HL-60 (cell line): ENCODE measurements at regions not wholly inside any gene's neighbourhood (a gene's known extent, or its start where the extent isn't known, plus 50 kb on each side); places are given as distances from the start of the nearest gene placed in this dataset.
"Not testable (repeated sequence)": the region's sequence is repeated elsewhere in the genome, so short reads cannot be mapped to it uniquely, and the experiment has no call there.

Source experiments
- DNase-seq, 2 experiments: peaks; one replicate each; pipeline ENCODE4 v3.0.0-alpha.2; 2010 to 2020; ENCODE audit warnings: low read depth in 1 of 2, low spot score in 1 of 2
- H3K27ac ChIP-seq: fragments of 250-450 bp; sonication (Bioruptor Pico); replicated peaks from 2 replicates; pipeline ENCODE4 v1.5.1; 2020; ENCODE audit warnings: mild to moderate bottlenecking, moderate library complexity
- H3K27me3 ChIP-seq: fragments of 250-450 bp; sonication (Bioruptor Pico); 2 replicates; pipeline ENCODE4 v1.5.1; 2021; ENCODE audit warnings: mild to moderate bottlenecking, moderate library complexity; ENCODE audit not compliant: insufficient read depth, poor library complexity, severe bottlenecking
- H3K4me3 ChIP-seq: replicated peaks from 2 replicates; pipeline ENCODE4 v1.5.1; 2011; ENCODE audit warnings: mild to moderate bottlenecking, control low read depth, low read length; ENCODE audit not compliant: insufficient read depth
- GABPA ChIP-seq: IDR thresholded peaks from 2 replicates; pipeline ENCODE4 v1.6.1; 2012; ENCODE audit warnings: low read depth
- POLR2AphosphoS5 ChIP-seq: IDR thresholded peaks from 2 replicates; pipeline ENCODE4 v1.6.1; 2012; ENCODE audit warnings: low read depth
- SPI1 ChIP-seq: IDR thresholded peaks from 2 replicates; pipeline ENCODE4 v1.6.1; 2012; ENCODE audit warnings: low read depth, mild to moderate bottlenecking, borderline replicate concordance
- TF ChIP-seq, protein P1 (sequence below): IDR thresholded peaks from 2 replicates; pipeline ENCODE4 v1.6.1; 2012; ENCODE audit warnings: low read depth; ENCODE audit not compliant: insufficient replicate concordance
- TF ChIP-seq, protein P2 (sequence below): IDR thresholded peaks from one replicate; pipeline ENCODE4 v1.5.1; 2011; ENCODE audit warnings: low read length, control low read depth, inconsistent platforms; ENCODE audit not compliant: insufficient read depth

DNA sequence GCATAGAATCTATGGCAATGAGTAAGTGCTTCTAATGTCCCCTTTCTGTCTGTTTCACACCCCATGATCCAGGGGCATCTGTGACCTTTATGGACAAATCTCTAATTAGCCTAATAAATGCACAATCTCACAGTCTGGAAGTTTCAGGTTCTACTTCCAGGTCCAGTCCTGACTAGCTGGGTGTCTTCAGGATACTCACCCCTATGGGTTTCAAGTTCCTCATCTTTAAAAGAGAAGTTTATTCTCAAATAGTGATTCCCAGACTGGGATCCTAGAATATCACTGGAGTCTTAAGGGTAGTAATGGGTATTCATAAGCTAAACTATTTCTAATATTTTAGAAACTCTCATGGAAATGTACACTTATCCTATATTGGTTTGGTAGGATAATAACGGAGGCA is 77.2 kb upstream of the ABCA1 start:
- Histone ChIP-seq H3K27ac (no peak overlapping the region), H3K27me3 (no peaks in the 10 kb centered on the region), H3K4me3 (no peak overlapping the region)
- TF ChIP-seq, protein P1, sequence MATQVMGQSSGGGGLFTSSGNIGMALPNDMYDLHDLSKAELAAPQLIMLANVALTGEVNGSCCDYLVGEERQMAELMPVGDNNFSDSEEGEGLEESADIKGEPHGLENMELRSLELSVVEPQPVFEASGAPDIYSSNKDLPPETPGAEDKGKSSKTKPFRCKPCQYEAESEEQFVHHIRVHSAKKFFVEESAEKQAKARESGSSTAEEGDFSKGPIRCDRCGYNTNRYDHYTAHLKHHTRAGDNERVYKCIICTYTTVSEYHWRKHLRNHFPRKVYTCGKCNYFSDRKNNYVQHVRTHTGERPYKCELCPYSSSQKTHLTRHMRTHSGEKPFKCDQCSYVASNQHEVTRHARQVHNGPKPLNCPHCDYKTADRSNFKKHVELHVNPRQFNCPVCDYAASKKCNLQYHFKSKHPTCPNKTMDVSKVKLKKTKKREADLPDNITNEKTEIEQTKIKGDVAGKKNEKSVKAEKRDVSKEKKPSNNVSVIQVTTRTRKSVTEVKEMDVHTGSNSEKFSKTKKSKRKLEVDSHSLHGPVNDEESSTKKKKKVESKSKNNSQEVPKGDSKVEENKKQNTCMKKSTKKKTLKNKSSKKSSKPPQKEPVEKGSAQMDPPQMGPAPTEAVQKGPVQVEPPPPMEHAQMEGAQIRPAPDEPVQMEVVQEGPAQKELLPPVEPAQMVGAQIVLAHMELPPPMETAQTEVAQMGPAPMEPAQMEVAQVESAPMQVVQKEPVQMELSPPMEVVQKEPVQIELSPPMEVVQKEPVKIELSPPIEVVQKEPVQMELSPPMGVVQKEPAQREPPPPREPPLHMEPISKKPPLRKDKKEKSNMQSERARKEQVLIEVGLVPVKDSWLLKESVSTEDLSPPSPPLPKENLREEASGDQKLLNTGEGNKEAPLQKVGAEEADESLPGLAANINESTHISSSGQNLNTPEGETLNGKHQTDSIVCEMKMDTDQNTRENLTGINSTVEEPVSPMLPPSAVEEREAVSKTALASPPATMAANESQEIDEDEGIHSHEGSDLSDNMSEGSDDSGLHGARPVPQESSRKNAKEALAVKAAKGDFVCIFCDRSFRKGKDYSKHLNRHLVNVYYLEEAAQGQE = no peak
- TF ChIP-seq GABPA (no peak), SPI1 (no peak), POLR2AphosphoS5 (no peak)
- TF ChIP-seq, protein P2, sequence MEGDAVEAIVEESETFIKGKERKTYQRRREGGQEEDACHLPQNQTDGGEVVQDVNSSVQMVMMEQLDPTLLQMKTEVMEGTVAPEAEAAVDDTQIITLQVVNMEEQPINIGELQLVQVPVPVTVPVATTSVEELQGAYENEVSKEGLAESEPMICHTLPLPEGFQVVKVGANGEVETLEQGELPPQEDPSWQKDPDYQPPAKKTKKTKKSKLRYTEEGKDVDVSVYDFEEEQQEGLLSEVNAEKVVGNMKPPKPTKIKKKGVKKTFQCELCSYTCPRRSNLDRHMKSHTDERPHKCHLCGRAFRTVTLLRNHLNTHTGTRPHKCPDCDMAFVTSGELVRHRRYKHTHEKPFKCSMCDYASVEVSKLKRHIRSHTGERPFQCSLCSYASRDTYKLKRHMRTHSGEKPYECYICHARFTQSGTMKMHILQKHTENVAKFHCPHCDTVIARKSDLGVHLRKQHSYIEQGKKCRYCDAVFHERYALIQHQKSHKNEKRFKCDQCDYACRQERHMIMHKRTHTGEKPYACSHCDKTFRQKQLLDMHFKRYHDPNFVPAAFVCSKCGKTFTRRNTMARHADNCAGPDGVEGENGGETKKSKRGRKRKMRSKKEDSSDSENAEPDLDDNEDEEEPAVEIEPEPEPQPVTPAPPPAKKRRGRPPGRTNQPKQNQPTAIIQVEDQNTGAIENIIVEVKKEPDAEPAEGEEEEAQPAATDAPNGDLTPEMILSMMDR = no peak
- no peak for DNase-seq

DNA sequence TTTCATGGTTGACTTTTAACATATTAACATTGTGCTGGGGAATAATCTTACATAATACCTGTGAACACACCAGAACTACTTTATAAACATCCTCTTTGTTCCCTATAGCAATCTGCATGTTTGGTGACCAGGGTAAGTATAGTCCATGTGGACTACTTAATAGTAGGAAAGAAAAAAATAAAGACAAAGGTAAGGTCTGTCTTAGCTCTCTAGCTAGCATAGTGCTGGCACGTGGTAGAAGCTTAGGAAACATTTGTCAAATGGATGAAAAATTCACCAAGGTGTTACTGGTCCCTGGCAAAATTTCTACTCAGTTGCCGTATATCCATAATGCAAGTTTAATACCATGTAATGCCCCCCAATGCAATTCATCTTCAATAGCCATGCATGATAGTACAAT is 78.6 kb upstream of the ABCA1 start:
- peak overlapping the region; percentile 46 for H3K27ac ChIP-seq
- TF ChIP-seq GABPA (no peak), SPI1 (no peak), POLR2AphosphoS5 (no peak)
- TF ChIP-seq, protein P1 = no peak
- TF ChIP-seq, protein P2 = no peak
- no peaks in the 10 kb centered on the region for H3K27me3 ChIP-seq
- H3K4me3 ChIP-seq = no peak overlapping the region
- DNase-seq = peak in 1 of 2 experiments; percentile 50

DNA sequence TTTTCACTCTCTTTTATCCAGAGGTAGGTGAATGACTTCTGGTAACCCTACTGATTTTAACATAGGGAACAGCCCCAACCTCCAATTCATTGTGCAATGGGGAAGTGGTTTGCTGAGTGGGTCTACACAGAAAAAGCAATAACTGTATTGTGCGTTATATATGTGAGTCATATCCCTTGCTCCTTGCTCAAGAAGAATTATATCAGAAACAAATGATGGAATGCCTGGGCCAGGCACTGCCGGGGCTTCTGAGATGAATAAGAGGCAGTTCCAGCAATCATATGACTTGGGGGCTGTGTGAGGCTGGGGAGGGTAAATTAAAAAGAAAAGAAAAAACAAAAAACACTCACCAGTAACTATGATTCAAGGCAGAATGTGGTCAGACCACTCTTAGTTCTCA is 79.2 kb upstream of the ABCA1 start:
- H3K4me3 ChIP-seq = no peak overlapping the region
- DNase-seq = peak; percentile 90 to 98
- H3K27me3 ChIP-seq = no peaks in the 10 kb centered on the region
- TF ChIP-seq SPI1 (peak; percentile 94), POLR2AphosphoS5 (peak; percentile 68)
- TF ChIP-seq, protein P1 = no peak
- peak overlapping the region; percentile 66 for H3K27ac ChIP-seq

DNA sequence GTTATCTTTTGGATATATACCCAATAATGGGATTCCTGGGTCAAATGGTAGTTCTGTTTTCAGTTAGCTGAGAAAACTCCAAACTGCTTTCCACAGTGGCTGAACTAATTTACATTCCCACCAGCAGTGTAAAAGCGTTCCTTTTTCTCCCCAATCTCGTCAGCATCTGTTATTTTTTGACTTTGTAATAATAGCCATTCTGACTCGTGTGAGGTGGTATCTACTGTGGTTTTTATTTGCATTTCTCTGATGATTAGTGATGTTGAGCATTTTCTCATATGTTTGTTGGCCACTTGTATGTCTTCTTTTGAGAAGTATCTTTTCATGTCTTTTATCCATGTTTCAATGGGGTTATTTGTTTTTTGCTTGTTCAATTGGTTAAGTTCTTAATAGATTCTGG is 82.1 kb upstream of the ABCA1 start:
- not testable (repeated sequence) for H3K27me3 ChIP-seq, H3K4me3 ChIP-seq, H3K27ac ChIP-seq, DNase-seq
